ENCODE measurements at regions not wholly inside any gene's neighbourhood (a gene's known extent, or its start where the extent isn't known, plus 50 kb on each side); places are given as distances from the start of the nearest gene placed in this dataset.

GRCh38 chr1:213820362-213821149, 167.2 kb upstream of the PROX1 start:
- DNase-seq = no peak

- DNase-seq = no peak
Observed at GRCh38 chr1:213821175-213821942, 166.4 kb upstream of the PROX1 start.

- DNase-seq = no peak
Observed at GRCh38 chr1:213821943-213822334, 165.8 kb upstream of the PROX1 start.

GRCh38 chr1:213826891-213827290, 160.9 kb upstream of the PROX1 start:
- no peak for DNase-seq

- DNase-seq = no peak
Observed at GRCh38 chr1:213828867-213829266, 158.9 kb upstream of the PROX1 start.

- DNase-seq = no peak
Observed at GRCh38 chr1:213829780-213830179, 158.0 kb upstream of the PROX1 start.

GRCh38 chr1:213830371-213830770, 157.4 kb upstream of the PROX1 start:
- no peak for DNase-seq

- DNase-seq = no peak
Observed at GRCh38 chr1:213840575-213840974, 147.2 kb upstream of the PROX1 start.

- DNase-seq = no peak
Observed at GRCh38 chr1:213844632-213845031, 143.1 kb upstream of the PROX1 start.

GRCh38 chr1:213852107-213852506, 135.7 kb upstream of the PROX1 start:
- DNase-seq = no peak

GRCh38 chr1:213858581-213858980, 129.2 kb upstream of the PROX1 start:
- DNase-seq = no peak

GRCh38 chr1:213861841-213862240, 125.9 kb upstream of the PROX1 start:
- DNase-seq = no peak

GRCh38 chr1:213864091-213864490, 123.7 kb upstream of the PROX1 start:
- no peak for DNase-seq

GRCh38 chr1:213868482-213868881, 119.3 kb upstream of the PROX1 start:
- DNase-seq = no peak

GRCh38 chr1:213871179-213871578, 116.6 kb upstream of the PROX1 start:
- DNase-seq = no peak

GRCh38 chr1:213874789-213875188, 113.0 kb upstream of the PROX1 start:
- no peak for DNase-seq

- no peak for DNase-seq
Observed at GRCh38 chr1:213876531-213876930, 111.2 kb upstream of the PROX1 start.

- DNase-seq = no peak
Observed at GRCh38 chr1:213883618-213884017, 104.2 kb upstream of the PROX1 start.

- DNase-seq = no peak
Observed at GRCh38 chr1:213884402-213884801, 103.4 kb upstream of the PROX1 start.

- no peak for DNase-seq
Observed at GRCh38 chr1:213884942-213885341, 102.8 kb upstream of the PROX1 start.

- no peak for DNase-seq
Observed at GRCh38 chr1:213887842-213888241, 99.9 kb upstream of the PROX1 start.

GRCh38 chr1:213891989-213892902, 95.5 kb upstream of the PROX1 start:
- DNase-seq = no peak

GRCh38 chr1:213898684-213899083, 89.1 kb upstream of the PROX1 start:
- no peak for DNase-seq
